GM18858 (cell line): ENCODE measurements at regions not wholly inside any gene's neighbourhood (a gene's known extent, or its start where the extent isn't known, plus 50 kb on each side); places are given as distances from the start of the nearest gene placed in this dataset.

Experiments used
- ATAC-seq: cut with Tn5 transposase; IDR thresholded peaks from one replicate; pipeline ENCODE4 v1.9.1; 2021; ENCODE audit not compliant: unreplicated experiment

- no peak for ATAC-seq
Observed at GRCh38 chr12:125738211-125738610, 673.0 kb downstream of the AACS start.

GRCh38 chr12:125742413-125742812, 677.2 kb downstream of the AACS start:
- no peak for ATAC-seq

- ATAC-seq, result no peak
Observed at GRCh38 chr12:125744201-125744600, 679.0 kb downstream of the AACS start.

- no peak for ATAC-seq
Observed at GRCh38 chr12:125755512-125755911, 690.3 kb downstream of the AACS start.

GRCh38 chr12:125766091-125766490, 700.9 kb downstream of the AACS start:
- ATAC-seq, result no peak

- no peak for ATAC-seq
Observed at GRCh38 chr12:125772403-125772802, 707.2 kb downstream of the AACS start.

- ATAC-seq, result peak; percentile 58
Observed at GRCh38 chr12:125773033-125773640, 707.9 kb downstream of the AACS start.

- ATAC-seq, result no peak
Observed at GRCh38 chr12:125775507-125775906, 710.3 kb downstream of the AACS start.

- ATAC-seq, result no peak
Observed at GRCh38 chr12:125776212-125776611, 711.0 kb downstream of the AACS start.

GRCh38 chr12:125786143-125786542, 720.9 kb downstream of the AACS start:
- ATAC-seq, result no peak

GRCh38 chr12:125794401-125794800, 729.2 kb downstream of the AACS start:
- no peak for ATAC-seq

- no peak for ATAC-seq
Observed at GRCh38 chr12:125797421-125798175, 732.4 kb downstream of the AACS start.

GRCh38 chr12:125804660-125805059, 739.4 kb downstream of the AACS start:
- ATAC-seq, result no peak

- no peak for ATAC-seq
Observed at GRCh38 chr12:125824276-125824675, 759.0 kb downstream of the AACS start.

- no peak for ATAC-seq
Observed at GRCh38 chr12:125835852-125836251, 770.6 kb downstream of the AACS start.

- no peak for ATAC-seq
Observed at GRCh38 chr12:125836647-125837046, 771.4 kb downstream of the AACS start.

GRCh38 chr12:125841332-125841731, 776.1 kb downstream of the AACS start:
- no peak for ATAC-seq

- no peak for ATAC-seq
Observed at GRCh38 chr12:125852116-125852515, 786.9 kb downstream of the AACS start.

GRCh38 chr12:125852679-125853078, 787.4 kb downstream of the AACS start:
- ATAC-seq, result no peak

- ATAC-seq, result no peak
Observed at GRCh38 chr12:125853670-125854069, 788.4 kb downstream of the AACS start.

- ATAC-seq, result no peak
Observed at GRCh38 chr12:125856366-125856765, 791.1 kb downstream of the AACS start.

- no peak for ATAC-seq
Observed at GRCh38 chr12:125856896-125857295, 791.7 kb downstream of the AACS start.
